Adrenal gland (tissue), 5 donors: ENCODE measurements at regions not wholly inside any gene's neighbourhood (a gene's known extent, or its start where the extent isn't known, plus 50 kb on each side); places are given as distances from the start of the nearest gene placed in this dataset.

Source experiments
- CTCF ChIP-seq, 6 experiments: fragments of 450-650 bp in 4 of 6; fragments of 200-600 bp in 2 of 6; sonication (generic) in 1 of 6; IDR thresholded peaks; 1 replicate in 5 of 6; 2 replicates in 1 of 6; pipeline versions ENCODE4 v1.5.1 to v1.8.0; 2016 to 2021; ENCODE audit warnings: antibody characterized with exemption in 6 of 6, mild to moderate bottlenecking in 2 of 6, moderate library complexity in 1 of 6
- POLR2A ChIP-seq, 2 donors: fragments of 450-650 bp; IDR thresholded peaks; one replicate each; pipeline ENCODE4 v1.6.1; 2017; ENCODE audit warnings: antibody characterized with exemption in 2 of 2, mild to moderate bottlenecking in 2 of 2, moderate library complexity in 1 of 2
- donor health status: DM: no; HTN: no; CAD: no.

- TF ChIP-seq CTCF (IDR thresholded peaks at IDR 0.05) (no peak), POLR2A (IDR thresholded peaks at IDR 0.05) (no peak)
Measured at GRCh38 chr5:39783756-39784421, 359.1 kb upstream of the DAB2 start.
